ENCODE measurements at regions not wholly inside any gene's neighbourhood (a gene's known extent, or its start where the extent isn't known, plus 50 kb on each side); places are given as distances from the start of the nearest gene placed in this dataset.

DNA sequence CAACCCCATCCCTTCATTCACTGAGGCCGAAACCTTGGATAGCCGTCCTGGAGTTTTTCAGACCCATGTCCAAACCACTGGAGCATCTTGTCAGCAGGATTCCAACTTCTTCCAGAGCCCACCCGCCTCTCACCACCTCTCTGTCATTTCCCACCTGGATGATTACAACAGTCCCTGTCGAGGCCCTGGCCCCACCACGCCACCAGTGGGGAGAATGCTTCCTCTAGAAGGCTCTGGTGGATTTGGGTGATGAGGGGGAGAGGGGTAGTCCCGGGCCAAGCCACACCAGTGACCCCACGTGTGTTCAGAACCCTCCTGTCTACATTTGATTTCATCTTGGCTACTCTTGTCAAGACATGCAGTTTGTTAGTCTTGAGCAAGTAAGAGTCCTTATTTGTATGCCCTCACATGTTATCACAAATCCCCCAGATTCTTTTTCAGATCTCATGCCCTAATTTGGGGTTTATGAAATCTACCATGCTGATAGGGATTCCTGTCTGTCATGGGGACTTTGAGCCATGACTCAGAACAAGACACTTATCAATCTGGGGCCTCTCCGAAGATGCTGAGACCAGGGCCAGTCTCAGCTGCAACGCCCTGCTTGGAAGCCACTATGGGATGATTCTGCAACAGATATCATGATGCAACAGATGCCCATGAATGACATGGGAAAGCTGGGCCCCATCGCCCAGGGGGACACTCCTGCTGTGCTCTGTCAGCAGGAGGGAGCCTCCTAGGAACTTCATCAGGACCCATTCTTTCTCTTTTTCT is 186.1 kb downstream of the ZFP36L2 start:
- TF ChIP-seq, protein P1, sequence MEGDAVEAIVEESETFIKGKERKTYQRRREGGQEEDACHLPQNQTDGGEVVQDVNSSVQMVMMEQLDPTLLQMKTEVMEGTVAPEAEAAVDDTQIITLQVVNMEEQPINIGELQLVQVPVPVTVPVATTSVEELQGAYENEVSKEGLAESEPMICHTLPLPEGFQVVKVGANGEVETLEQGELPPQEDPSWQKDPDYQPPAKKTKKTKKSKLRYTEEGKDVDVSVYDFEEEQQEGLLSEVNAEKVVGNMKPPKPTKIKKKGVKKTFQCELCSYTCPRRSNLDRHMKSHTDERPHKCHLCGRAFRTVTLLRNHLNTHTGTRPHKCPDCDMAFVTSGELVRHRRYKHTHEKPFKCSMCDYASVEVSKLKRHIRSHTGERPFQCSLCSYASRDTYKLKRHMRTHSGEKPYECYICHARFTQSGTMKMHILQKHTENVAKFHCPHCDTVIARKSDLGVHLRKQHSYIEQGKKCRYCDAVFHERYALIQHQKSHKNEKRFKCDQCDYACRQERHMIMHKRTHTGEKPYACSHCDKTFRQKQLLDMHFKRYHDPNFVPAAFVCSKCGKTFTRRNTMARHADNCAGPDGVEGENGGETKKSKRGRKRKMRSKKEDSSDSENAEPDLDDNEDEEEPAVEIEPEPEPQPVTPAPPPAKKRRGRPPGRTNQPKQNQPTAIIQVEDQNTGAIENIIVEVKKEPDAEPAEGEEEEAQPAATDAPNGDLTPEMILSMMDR (IDR thresholded peaks at IDR 0.05; ENCODE audit: low read depth, low read length, missing input control) = no peak
- TF ChIP-seq GABPA (IDR thresholded peaks at IDR 0.05 in 1 of 2, conservative IDR thresholded peaks at IDR 0.05 in 1 of 2) (no peak), RXRA (IDR thresholded peaks at IDR 0.05) (no peak), RAD21 (IDR thresholded peaks at IDR 0.05) (no peak), FOXA2 (IDR thresholded peaks at IDR 0.05) (no peak), TAF1 (conservative IDR thresholded peaks at IDR 0.05) (no peak), EGR1 (IDR thresholded peaks at IDR 0.05; ENCODE audit: low read depth in 2 of 2) (no peak), JUND (IDR thresholded peaks at IDR 0.05) (no peak), SP1 (IDR thresholded peaks at IDR 0.05) (no peak), HNF4G (IDR thresholded peaks at IDR 0.05) (no peak)
- TF ChIP-seq, protein P2, sequence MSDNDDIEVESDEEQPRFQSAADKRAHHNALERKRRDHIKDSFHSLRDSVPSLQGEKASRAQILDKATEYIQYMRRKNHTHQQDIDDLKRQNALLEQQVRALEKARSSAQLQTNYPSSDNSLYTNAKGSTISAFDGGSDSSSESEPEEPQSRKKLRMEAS (IDR thresholded peaks at IDR 0.05) = no peak
- TF ChIP-seq, protein P3, sequence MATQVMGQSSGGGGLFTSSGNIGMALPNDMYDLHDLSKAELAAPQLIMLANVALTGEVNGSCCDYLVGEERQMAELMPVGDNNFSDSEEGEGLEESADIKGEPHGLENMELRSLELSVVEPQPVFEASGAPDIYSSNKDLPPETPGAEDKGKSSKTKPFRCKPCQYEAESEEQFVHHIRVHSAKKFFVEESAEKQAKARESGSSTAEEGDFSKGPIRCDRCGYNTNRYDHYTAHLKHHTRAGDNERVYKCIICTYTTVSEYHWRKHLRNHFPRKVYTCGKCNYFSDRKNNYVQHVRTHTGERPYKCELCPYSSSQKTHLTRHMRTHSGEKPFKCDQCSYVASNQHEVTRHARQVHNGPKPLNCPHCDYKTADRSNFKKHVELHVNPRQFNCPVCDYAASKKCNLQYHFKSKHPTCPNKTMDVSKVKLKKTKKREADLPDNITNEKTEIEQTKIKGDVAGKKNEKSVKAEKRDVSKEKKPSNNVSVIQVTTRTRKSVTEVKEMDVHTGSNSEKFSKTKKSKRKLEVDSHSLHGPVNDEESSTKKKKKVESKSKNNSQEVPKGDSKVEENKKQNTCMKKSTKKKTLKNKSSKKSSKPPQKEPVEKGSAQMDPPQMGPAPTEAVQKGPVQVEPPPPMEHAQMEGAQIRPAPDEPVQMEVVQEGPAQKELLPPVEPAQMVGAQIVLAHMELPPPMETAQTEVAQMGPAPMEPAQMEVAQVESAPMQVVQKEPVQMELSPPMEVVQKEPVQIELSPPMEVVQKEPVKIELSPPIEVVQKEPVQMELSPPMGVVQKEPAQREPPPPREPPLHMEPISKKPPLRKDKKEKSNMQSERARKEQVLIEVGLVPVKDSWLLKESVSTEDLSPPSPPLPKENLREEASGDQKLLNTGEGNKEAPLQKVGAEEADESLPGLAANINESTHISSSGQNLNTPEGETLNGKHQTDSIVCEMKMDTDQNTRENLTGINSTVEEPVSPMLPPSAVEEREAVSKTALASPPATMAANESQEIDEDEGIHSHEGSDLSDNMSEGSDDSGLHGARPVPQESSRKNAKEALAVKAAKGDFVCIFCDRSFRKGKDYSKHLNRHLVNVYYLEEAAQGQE (IDR thresholded peaks at IDR 0.05) = no peak

Measured in liver (tissue), 3 donors.